ENCODE measurements at regions not wholly inside any gene's neighbourhood (a gene's known extent, or its start where the extent isn't known, plus 50 kb on each side); places are given as distances from the start of the nearest gene placed in this dataset.

DNA sequence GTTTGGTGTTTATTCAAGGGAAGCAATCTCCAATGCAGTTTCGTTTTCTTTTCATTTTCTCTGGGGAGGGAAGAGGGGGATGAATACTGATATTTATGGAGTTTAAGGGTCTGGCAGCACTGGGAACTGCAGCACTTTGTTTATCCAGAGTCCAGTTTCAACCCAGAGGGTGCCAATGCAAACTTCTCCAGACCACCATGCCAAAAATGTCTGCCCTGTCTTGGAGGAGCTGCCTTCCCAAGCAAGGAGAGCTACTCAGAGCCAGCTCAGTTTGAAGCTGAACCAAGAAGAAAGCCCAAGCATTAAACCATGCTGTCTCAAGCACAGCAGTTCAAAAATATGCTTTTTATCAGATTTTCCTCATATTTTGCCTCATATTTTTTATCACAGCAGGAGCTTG is 589.7 kb downstream of the LMO4 start:
- DNase-seq (ENCODE audit: extremely low spot score) = no peak
- TF ChIP-seq, protein P1, sequence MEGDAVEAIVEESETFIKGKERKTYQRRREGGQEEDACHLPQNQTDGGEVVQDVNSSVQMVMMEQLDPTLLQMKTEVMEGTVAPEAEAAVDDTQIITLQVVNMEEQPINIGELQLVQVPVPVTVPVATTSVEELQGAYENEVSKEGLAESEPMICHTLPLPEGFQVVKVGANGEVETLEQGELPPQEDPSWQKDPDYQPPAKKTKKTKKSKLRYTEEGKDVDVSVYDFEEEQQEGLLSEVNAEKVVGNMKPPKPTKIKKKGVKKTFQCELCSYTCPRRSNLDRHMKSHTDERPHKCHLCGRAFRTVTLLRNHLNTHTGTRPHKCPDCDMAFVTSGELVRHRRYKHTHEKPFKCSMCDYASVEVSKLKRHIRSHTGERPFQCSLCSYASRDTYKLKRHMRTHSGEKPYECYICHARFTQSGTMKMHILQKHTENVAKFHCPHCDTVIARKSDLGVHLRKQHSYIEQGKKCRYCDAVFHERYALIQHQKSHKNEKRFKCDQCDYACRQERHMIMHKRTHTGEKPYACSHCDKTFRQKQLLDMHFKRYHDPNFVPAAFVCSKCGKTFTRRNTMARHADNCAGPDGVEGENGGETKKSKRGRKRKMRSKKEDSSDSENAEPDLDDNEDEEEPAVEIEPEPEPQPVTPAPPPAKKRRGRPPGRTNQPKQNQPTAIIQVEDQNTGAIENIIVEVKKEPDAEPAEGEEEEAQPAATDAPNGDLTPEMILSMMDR (IDR thresholded peaks at IDR 0.05; ENCODE audit: control extremely low read depth, extremely low read depth, low read depth, missing control alignments) = no peak
- CTCF ChIA-PET = interaction anchor here (0.9 to 1.2 kb wide), 2 partner anchors 20 to 260 kb away, joined by 3 read pairs; no protein-coding TSS in a partner anchor
- POLR2A ChIA-PET = no interaction called here

DNA sequence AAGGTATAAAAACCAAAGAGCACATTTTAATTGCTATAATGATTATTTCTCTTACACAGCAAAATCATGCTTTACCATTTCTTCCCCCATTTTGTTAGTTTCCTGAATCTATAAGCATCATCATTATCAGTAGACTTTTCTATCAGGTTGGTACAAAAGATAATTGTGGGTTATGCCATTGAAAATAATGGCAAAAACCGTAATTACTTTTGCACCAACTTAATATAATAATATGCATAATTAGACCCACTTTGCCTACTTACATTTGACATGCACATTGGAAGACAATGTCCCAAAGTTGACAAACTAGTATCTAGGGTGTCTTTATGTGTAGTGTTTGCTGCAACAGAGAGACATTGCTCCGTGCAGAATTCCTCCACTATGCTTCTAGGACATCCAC is 594.2 kb downstream of the LMO4 start:
- TF ChIP-seq, protein P1 (IDR thresholded peaks at IDR 0.05; ENCODE audit: control extremely low read depth, extremely low read depth, low read depth, missing control alignments) = no peak
- DNase-seq (ENCODE audit: extremely low spot score) = no peak
- ChIA-PET CTCF (no interaction called here), POLR2A (no interaction called here)

- no peak for DNase-seq (ENCODE audit: extremely low spot score)
- ChIA-PET CTCF (interaction anchor here (1.6 kb wide), 1 partner anchor 27 kb away, joined by 4 read pairs; no protein-coding TSS in a partner anchor), POLR2A (no interaction called here)
- TF ChIP-seq, protein P1 (IDR thresholded peaks at IDR 0.05; ENCODE audit: control extremely low read depth, extremely low read depth, low read depth, missing control alignments) = no peak
Observed at GRCh38 chr1:87926131-87926830, 597.6 kb downstream of the LMO4 start.

GRCh38 chr1:87926921-87927320 is 598.2 kb downstream of the LMO4 start:
- TF ChIP-seq, protein P1 (IDR thresholded peaks at IDR 0.05; ENCODE audit: control extremely low read depth, extremely low read depth, low read depth, missing control alignments) = no peak
- DNase-seq (ENCODE audit: extremely low spot score) = no peak
- CTCF ChIA-PET = interaction anchor here (1.6 kb wide), 1 partner anchor 27 kb away, joined by 4 read pairs; no protein-coding TSS in a partner anchor
- POLR2A ChIA-PET = no interaction called here

GRCh38 chr1:87927391-87928280 is 599.0 kb downstream of the LMO4 start:
- ChIA-PET CTCF (interaction anchor here (1.1 to 1.6 kb wide), 3 partner anchors 12 to 26 kb away, joined by 3 to 5 read pairs (median 4); no protein-coding TSS in a partner anchor), POLR2A (no interaction called here)
- no peak for DNase-seq (ENCODE audit: extremely low spot score)
- TF ChIP-seq, protein P1 (IDR thresholded peaks at IDR 0.05; ENCODE audit: control extremely low read depth, extremely low read depth, low read depth, missing control alignments) = no peak

GRCh38 chr1:87928623-87929022 is 599.9 kb downstream of the LMO4 start:
- ChIA-PET POLR2A (no interaction called here), CTCF (interaction anchor here (1.1 to 1.3 kb wide), 2 partner anchors 13 to 23 kb away, joined by 3 to 5 read pairs; no protein-coding TSS in a partner anchor)
- DNase-seq (ENCODE audit: extremely low spot score) = no peak
- TF ChIP-seq, protein P1 (IDR thresholded peaks at IDR 0.05; ENCODE audit: control extremely low read depth, extremely low read depth, low read depth, missing control alignments) = no peak

Data from GM10248 (cell line).